GM19467 (cell line): ENCODE measurements at regions not wholly inside any gene's neighbourhood (a gene's known extent, or its start where the extent isn't known, plus 50 kb on each side); places are given as distances from the start of the nearest gene placed in this dataset.

Source experiments
- ATAC-seq: cut with Tn5 transposase; IDR thresholded peaks from one replicate; pipeline ENCODE4 v1.9.1; 2021; ENCODE audit warnings: mild to moderate bottlenecking, moderate library complexity; ENCODE audit not compliant: unreplicated experiment

- no peak for ATAC-seq
Observed at GRCh38 chr20:36104244-36104643, 50.3 kb upstream of the EPB41L1 start.
